ENCODE measurements at regions not wholly inside any gene's neighbourhood (a gene's known extent, or its start where the extent isn't known, plus 50 kb on each side); places are given as distances from the start of the nearest gene placed in this dataset.

DNA sequence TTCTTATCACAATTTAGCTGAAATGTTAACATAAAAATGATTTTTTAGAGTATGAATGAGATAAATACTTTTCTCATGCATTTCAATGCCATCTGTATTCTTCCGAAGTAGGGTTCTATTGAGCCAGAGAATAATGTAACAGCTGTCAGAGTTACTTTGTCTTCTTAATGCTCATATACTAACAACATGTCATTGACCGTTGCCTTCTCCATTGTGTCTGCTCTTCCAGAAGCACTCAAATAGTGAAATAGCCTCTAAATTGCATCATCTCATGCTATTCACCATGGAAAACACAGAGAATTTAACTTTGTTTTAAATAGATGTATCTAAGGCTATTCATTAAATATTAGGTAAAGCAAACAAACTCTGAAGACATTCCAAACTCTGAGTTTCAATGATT lies 1875.9 kb upstream of the CDH9 start:
- H3K27ac Mint-ChIP-seq, result no peak overlapping the region
- no peaks in the 10 kb centered on the region for H3K36me3 Mint-ChIP-seq
- H3K4me3 Mint-ChIP-seq, result no peak overlapping the region
- DNase-seq (no peak), ATAC-seq (no peak)
- H3K27me3 Mint-ChIP-seq, result no peaks in the 10 kb centered on the region
- POLR2A ChIA-PET, result no interaction called here
- peaks cover 2 to 33% (median 10%) of the 10 kb centered on the region in 9 donors for H3K9me3 Mint-ChIP-seq
- no peaks in the 10 kb centered on the region for H3K4me1 Mint-ChIP-seq

GRCh38 chr5:28903643-28904042 lies 1865.3 kb upstream of the CDH9 start:
- H3K27ac Mint-ChIP-seq, result no peak overlapping the region
- POLR2A ChIA-PET, result no interaction called here
- H3K4me3 Mint-ChIP-seq, result no peak overlapping the region
- H3K27me3 Mint-ChIP-seq, result no peaks in the 10 kb centered on the region
- no peaks in the 10 kb centered on the region for H3K36me3 Mint-ChIP-seq
- DNase-seq (no peak), ATAC-seq (no peak)
- no peaks in the 10 kb centered on the region for H3K4me1 Mint-ChIP-seq
- H3K9me3 Mint-ChIP-seq, result peaks cover 0 to 16% (median 2%) of the 10 kb centered on the region in 9 donors

DNA sequence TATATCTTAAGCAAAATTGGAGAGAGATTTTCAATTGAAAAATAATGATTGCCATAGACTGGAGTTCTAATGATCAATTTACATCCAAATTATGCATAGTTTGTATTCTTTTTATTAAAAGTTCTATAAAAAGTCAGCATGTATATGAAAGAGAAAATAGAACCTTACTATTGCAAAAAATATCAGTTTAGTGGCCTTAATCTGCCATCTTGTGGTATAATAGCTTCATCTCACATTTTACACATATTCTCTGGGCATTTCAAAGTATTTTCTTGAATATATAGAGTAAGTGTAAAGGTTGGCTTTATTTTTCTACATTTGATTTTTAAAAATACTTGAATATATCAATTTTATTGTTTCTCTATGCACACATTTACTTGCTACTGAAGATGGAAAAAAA lies 1858.6 kb upstream of the CDH9 start:
- no peaks in the 10 kb centered on the region for H3K36me3 Mint-ChIP-seq
- peaks cover 2 to 29% (median 14%) of the 10 kb centered on the region in 9 donors for H3K9me3 Mint-ChIP-seq
- ATAC-seq (no peak), DNase-seq (no peak)
- POLR2A ChIA-PET, result no interaction called here
- no peak overlapping the region for H3K27ac Mint-ChIP-seq
- H3K4me1 Mint-ChIP-seq, result no peaks in the 10 kb centered on the region
- no peak overlapping the region for H3K4me3 Mint-ChIP-seq
- H3K27me3 Mint-ChIP-seq, result no peaks in the 10 kb centered on the region

- POLR2A ChIA-PET, result no interaction called here
- ATAC-seq, result no peak
- no peak overlapping the region for H3K27ac Mint-ChIP-seq
These were observed 1842.5 kb upstream of the CDH9 start for GRCh38 chr5:28880936-28881335.

GRCh38 chr5:28877050-28877449 lies 1838.7 kb upstream of the CDH9 start:
- Mint-ChIP-seq H3K4me1 (no peaks in the 10 kb centered on the region), H3K27me3 (no peaks in the 10 kb centered on the region), H3K9me3 (peaks cover 0 to 29% (median 8%) of the 10 kb centered on the region in 9 donors), H3K4me3 (no peak overlapping the region), H3K27ac (no peak overlapping the region), H3K36me3 (peaks cover 0 to 4% (median 0%) of the 10 kb centered on the region in 3 donors)
- ATAC-seq (no peak), DNase-seq (no peak)
- POLR2A ChIA-PET, result no interaction called here

More at GRCh38 chr5:28880936-28881335, 1842.5 kb upstream of the CDH9 start:
- Mint-ChIP-seq H3K9me3 (peaks cover 7 to 49% (median 21%) of the 10 kb centered on the region in 9 donors), H3K36me3 (peaks cover 0 to 11% (median 0%) of the 10 kb centered on the region in 3 donors), H3K4me1 (no peaks in the 10 kb centered on the region), H3K27me3 (no peaks in the 10 kb centered on the region), H3K4me3 (no peak overlapping the region)
- DNase-seq, result no peak

DNA sequence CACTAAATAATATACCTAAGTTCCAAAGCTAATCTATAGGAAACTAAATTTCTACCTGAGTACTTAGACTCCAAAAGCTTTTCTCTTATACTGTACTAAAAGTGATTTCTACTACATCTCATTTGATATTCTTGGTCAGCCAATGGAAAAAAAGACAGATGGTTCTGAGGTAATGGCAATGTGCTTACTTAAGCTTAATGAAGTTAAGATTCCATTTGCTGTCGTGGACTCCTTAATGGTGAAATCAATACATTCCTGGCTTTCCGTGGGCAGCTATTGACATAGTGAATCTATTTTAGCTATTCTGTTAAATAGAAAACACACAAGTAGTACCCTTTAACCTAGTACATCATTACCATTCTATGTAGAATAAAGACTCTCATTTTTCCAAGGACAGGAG lies 1825.6 kb upstream of the CDH9 start:
- POLR2A ChIA-PET, result no interaction called here
- ATAC-seq (no peak), DNase-seq (no peak)
- no peaks in the 10 kb centered on the region for H3K4me1 Mint-ChIP-seq
- peaks cover 0 to 28% (median 5%) of the 10 kb centered on the region in 9 donors for H3K9me3 Mint-ChIP-seq
- H3K27me3 Mint-ChIP-seq, result no peaks in the 10 kb centered on the region
- no peak overlapping the region for H3K27ac Mint-ChIP-seq
- no peaks in the 10 kb centered on the region for H3K36me3 Mint-ChIP-seq
- no peak overlapping the region for H3K4me3 Mint-ChIP-seq

- Mint-ChIP-seq H3K27me3 (no peaks in the 10 kb centered on the region), H3K27ac (no peak overlapping the region), H3K9me3 (peaks cover 0 to 30% (median 9%) of the 10 kb centered on the region in 9 donors), H3K4me3 (no peak overlapping the region), H3K4me1 (no peaks in the 10 kb centered on the region), H3K36me3 (no peaks in the 10 kb centered on the region)
- DNase-seq (no peak), ATAC-seq (no peak)
- POLR2A ChIA-PET, result no interaction called here
These were observed 1824.4 kb upstream of the CDH9 start for GRCh38 chr5:28862860-28863196.

- no peak overlapping the region for H3K4me3 Mint-ChIP-seq
- peaks cover 0 to 28% (median 9%) of the 10 kb centered on the region in 9 donors for H3K9me3 Mint-ChIP-seq
- H3K27me3 Mint-ChIP-seq, result no peaks in the 10 kb centered on the region
- DNase-seq, result no peak
- no peak overlapping the region for H3K27ac Mint-ChIP-seq
- no peak for ATAC-seq
- H3K4me1 Mint-ChIP-seq, result no peaks in the 10 kb centered on the region
- POLR2A ChIA-PET, result no interaction called here
- no peaks in the 10 kb centered on the region for H3K36me3 Mint-ChIP-seq
These were observed 1823.9 kb upstream of the CDH9 start for GRCh38 chr5:28862137-28862859.

- no peak overlapping the region for H3K4me3 Mint-ChIP-seq
- POLR2A ChIA-PET, result no interaction called here
- no peaks in the 10 kb centered on the region for H3K4me1 Mint-ChIP-seq
- no peaks in the 10 kb centered on the region for H3K36me3 Mint-ChIP-seq
- no peaks in the 10 kb centered on the region for H3K27me3 Mint-ChIP-seq
- H3K9me3 Mint-ChIP-seq, result peaks cover 1 to 42% (median 16%) of the 10 kb centered on the region in 9 donors
- H3K27ac Mint-ChIP-seq, result no peak overlapping the region
- DNase-seq, result no peak
- no peak for ATAC-seq
These were observed 1817.2 kb upstream of the CDH9 start for GRCh38 chr5:28855626-28856025.

DNA sequence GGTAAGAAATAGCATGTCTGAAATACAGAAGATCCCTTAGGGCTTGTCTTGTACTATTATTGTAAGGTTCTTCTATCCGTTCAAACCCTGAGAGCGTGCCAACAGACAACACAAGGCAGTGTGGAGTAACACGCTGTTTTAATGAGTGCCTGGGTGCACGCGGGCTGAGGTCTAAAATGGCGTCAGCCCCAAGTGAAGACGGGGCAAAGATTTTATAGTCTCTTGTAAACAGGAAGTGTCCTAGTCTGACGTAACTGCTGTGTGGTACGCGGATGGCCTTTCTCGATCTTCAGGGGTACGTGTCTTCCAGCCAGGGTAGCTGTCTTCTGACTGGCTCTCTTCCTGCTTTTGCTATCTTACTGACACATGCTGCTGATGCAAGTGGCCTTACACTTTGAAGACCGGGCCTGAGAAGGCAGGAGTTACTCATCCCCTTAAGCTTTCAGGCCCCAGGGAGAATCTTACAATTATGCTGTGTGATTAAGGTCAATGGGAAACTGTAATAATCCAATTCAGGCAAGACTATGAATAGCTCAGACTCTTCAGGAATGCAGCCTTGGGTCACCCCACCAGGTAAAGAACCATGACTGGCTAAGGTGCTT lies 1812.0 kb upstream of the CDH9 start:
- Mint-ChIP-seq H3K9me3 (peaks cover 2 to 30% (median 11%) of the 10 kb centered on the region in 9 donors), H3K27ac (no peak overlapping the region), H3K27me3 (no peaks in the 10 kb centered on the region), H3K36me3 (no peaks in the 10 kb centered on the region), H3K4me1 (no peaks in the 10 kb centered on the region), H3K4me3 (no peak overlapping the region)
- ATAC-seq (no peak), DNase-seq (no peak)
- POLR2A ChIA-PET, result no interaction called here

DNA sequence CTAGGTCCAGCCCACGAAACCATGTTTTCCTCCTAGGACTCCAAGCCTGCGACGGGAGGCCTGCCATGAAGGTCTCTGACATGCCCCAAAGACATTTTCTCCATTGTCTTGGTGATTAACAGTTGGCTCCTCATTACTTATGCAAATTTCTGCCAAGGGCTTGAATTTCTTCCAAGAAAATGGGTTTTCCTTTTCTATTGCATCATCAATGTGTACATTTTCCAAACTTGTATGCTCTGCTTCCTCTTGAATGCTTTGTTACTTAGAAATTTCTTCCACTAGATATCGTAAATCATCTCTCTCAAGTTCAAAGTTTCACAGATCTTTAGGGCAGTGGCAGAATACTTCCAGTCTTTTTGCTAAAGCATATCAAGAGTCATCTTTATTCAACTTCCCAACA lies 1792.7 kb upstream of the CDH9 start:
- DNase-seq (no peak), ATAC-seq (no peak)
- Mint-ChIP-seq H3K36me3 (no peaks in the 10 kb centered on the region), H3K4me3 (no peak overlapping the region), H3K27ac (no peak overlapping the region), H3K4me1 (no peaks in the 10 kb centered on the region), H3K27me3 (no peaks in the 10 kb centered on the region), H3K9me3 (peaks cover 0 to 28% (median 14%) of the 10 kb centered on the region in 9 donors)
- POLR2A ChIA-PET, result no interaction called here

GRCh38 chr5:28823231-28823630 lies 1784.8 kb upstream of the CDH9 start:
- POLR2A ChIA-PET, result no interaction called here
- no peaks in the 10 kb centered on the region for H3K36me3 Mint-ChIP-seq
- H3K27ac Mint-ChIP-seq, result no peak overlapping the region
- no peaks in the 10 kb centered on the region for H3K27me3 Mint-ChIP-seq
- ATAC-seq (no peak), DNase-seq (no peak)
- no peak overlapping the region for H3K4me3 Mint-ChIP-seq
- H3K9me3 Mint-ChIP-seq, result peaks cover 4 to 30% (median 12%) of the 10 kb centered on the region in 9 donors
- no peaks in the 10 kb centered on the region for H3K4me1 Mint-ChIP-seq

GRCh38 chr5:28822071-28822470 lies 1783.7 kb upstream of the CDH9 start:
- POLR2A ChIA-PET, result no interaction called here

DNA sequence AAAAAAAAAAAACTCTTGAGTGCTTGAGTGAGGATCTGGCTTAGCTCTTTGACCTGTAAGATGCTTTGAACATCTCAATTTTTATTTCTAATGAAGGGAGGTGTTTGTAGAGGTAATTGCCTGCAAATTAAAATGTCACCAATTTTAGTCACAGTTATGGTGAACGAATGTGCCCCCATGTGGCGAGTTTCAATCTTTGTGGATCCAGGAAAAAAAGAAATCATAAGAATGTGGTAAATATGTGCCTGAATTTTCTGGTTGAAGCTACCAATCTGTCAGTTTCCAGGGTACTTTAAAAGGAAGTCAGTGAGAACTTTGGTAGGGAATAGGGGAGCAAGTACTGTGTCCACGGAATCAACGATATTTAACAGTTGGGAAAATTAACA lies 1772.4 kb upstream of the CDH9 start:
- no peak overlapping the region for H3K27ac Mint-ChIP-seq
- no peak for DNase-seq
- peaks cover 0 to 27% (median 9%) of the 10 kb centered on the region in 9 donors for H3K9me3 Mint-ChIP-seq
- no peaks in the 10 kb centered on the region for H3K27me3 Mint-ChIP-seq
- no peaks in the 10 kb centered on the region for H3K4me1 Mint-ChIP-seq
- POLR2A ChIA-PET, result no interaction called here
- no peaks in the 10 kb centered on the region for H3K36me3 Mint-ChIP-seq
- ATAC-seq, result no peak
- peak overlapping the region in 1 of 10 donors; percentile 53 for H3K4me3 Mint-ChIP-seq

More at GRCh38 chr5:28822071-28822470, 1783.7 kb upstream of the CDH9 start:
- Mint-ChIP-seq H3K4me1 (no peaks in the 10 kb centered on the region), H3K4me3 (no peak overlapping the region), H3K27me3 (no peaks in the 10 kb centered on the region), H3K27ac (no peak overlapping the region), H3K36me3 (peaks cover 0 to under 1% (median 0%) of the 10 kb centered on the region in 3 donors), H3K9me3 (peaks cover 4 to 37% (median 14%) of the 10 kb centered on the region in 9 donors)
- ATAC-seq (no peak), DNase-seq (no peak)

All from naive thymus-derived CD8-positive, alpha-beta T cell (primary cell).